ENCODE measurements at regions not wholly inside any gene's neighbourhood (a gene's known extent, or its start where the extent isn't known, plus 50 kb on each side); places are given as distances from the start of the nearest gene placed in this dataset.

GRCh38 chr16:88195911-88196465 is 186.8 kb upstream of the ZNF469 start:
- FAIRE-seq, result no peak
- no peak for TF ChIP-seq BRCA1 (IDR thresholded peaks at IDR 0.05; ENCODE audit: low read depth, low read length)
- TF ChIP-seq TEAD4 (IDR thresholded peaks at IDR 0.05; ENCODE audit: low read depth, low read length), result no peak
- TF ChIP-seq HDAC2 (IDR thresholded peaks at IDR 0.05; ENCODE audit: borderline replicate concordance in 1 of 2, low read depth in 2 of 2, low read length in 2 of 2), result no peak
- TF ChIP-seq SAP30 (IDR thresholded peaks at IDR 0.05; ENCODE audit: insufficient read depth, insufficient replicate concordance, low read length), result no peak
- no peak for TF ChIP-seq POU5F1 (IDR thresholded peaks at IDR 0.05; ENCODE audit: low read depth, low read length)
- no peak for TF ChIP-seq SUZ12 (IDR thresholded peaks at IDR 0.05; ENCODE audit: low read length)
- no peak for TF ChIP-seq YY1 (IDR thresholded peaks at IDR 0.05; ENCODE audit: low read depth, low read length)
- no peak for TF ChIP-seq SP1 (IDR thresholded peaks at IDR 0.05; ENCODE audit: low read depth, low read length)
- no peak for TF ChIP-seq SRF (IDR thresholded peaks at IDR 0.05; ENCODE audit: low read depth, low read length)
- no peak for TF ChIP-seq CTBP2 (IDR thresholded peaks at IDR 0.05; ENCODE audit: borderline replicate concordance, insufficient read depth, insufficient read length, low read length)
- no peak for TF ChIP-seq RXRA (IDR thresholded peaks at IDR 0.05; ENCODE audit: insufficient read depth, low read depth, low read length)
- no peak for TF ChIP-seq CHD1 (IDR thresholded peaks at IDR 0.05; ENCODE audit: low read depth, low read length)

More at GRCh38 chr16:88195911-88196465, 186.8 kb upstream of the ZNF469 start:
- Histone ChIP-seq H3K4me2 (ENCODE audit: insufficient read depth in 1 of 2, low read depth in 2 of 2, low read length in 2 of 2) (no peak overlapping the region), H3K4me1 (replicated peaks in 1 of 4; ENCODE audit: control insufficient read depth in 3 of 4, insufficient read depth in 4 of 4, low read length in 3 of 4) (peaks cover 0 to 2% (median 0%) of the 10 kb centered on the region in 4 experiments; a peak in 2 of 7 replicates), H4K91ac (replicated peaks; ENCODE audit: insufficient read length, low read length) (no peak overlapping the region), H3K9me3 (ENCODE audit: insufficient read depth in 2 of 2, low read depth in 1 of 2, low read length in 1 of 2) (peaks cover 0 to 4% of the 10 kb centered on the region in 2 experiments; a peak in 2 of 4 replicates), H3K56ac (replicated peaks; ENCODE audit: insufficient read length, low read depth, low read length) (no peak overlapping the region), H2BK5ac (ENCODE audit: low read depth, low read length) (no peak overlapping the region), H3K79me1 (ENCODE audit: low read depth, low read length) (no peaks in the 10 kb centered on the region), H2AFZ (ENCODE audit: low read length) (no peak overlapping the region), H3K27me3 (replicated peaks in 1 of 4; ENCODE audit: control insufficient read depth in 3 of 4, extremely low read depth in 1 of 4, insufficient read depth in 3 of 4, low read length in 3 of 4) (no peaks in the 10 kb centered on the region), H4K8ac (ENCODE audit: extremely low read depth, insufficient read depth, low read length) (no peak overlapping the region), H3K4ac (replicated peaks; ENCODE audit: insufficient read length, low read depth, low read length) (no peak overlapping the region), H2BK15ac (ENCODE audit: low read length) (no peak overlapping the region), H3K14ac (ENCODE audit: insufficient read length) (no peak overlapping the region), H2BK120ac (replicated peaks; ENCODE audit: low read depth, low read length) (no peak overlapping the region), H3K27ac (ENCODE audit: low read depth, low read length) (no peak overlapping the region), H2BK12ac (ENCODE audit: low read depth, low read length) (no peak overlapping the region), H3K18ac (ENCODE audit: extremely low read depth, low read length) (no peak overlapping the region), H3K23me2 (ENCODE audit: low read depth, low read length) (peaks cover 8% of the 10 kb centered on the region; the same call in 1 of the 2 replicates), H2AK5ac (ENCODE audit: low read depth, low read length) (no peak overlapping the region; the same call in 1 of the 2 replicates), H3K23ac (ENCODE audit: insufficient read length) (no peak overlapping the region), H3K9ac (replicated peaks in 1 of 4; ENCODE audit: extremely low read depth in 1 of 4, low read depth in 3 of 4, low read length in 3 of 4) (no peak overlapping the region), H2BK20ac (ENCODE audit: low read length) (no peak overlapping the region), H4K20me1 (replicated peaks in 1 of 2; ENCODE audit: control insufficient read depth in 1 of 2, insufficient read depth in 2 of 2, low read length in 2 of 2) (no peaks in the 10 kb centered on the region), H3K79me2 (ENCODE audit: control insufficient read depth in 1 of 2, insufficient read depth in 2 of 2, low read length in 2 of 2) (no peaks in the 10 kb centered on the region), H3K36me3 (ENCODE audit: control insufficient read depth in 2 of 4, insufficient read depth in 4 of 4, low read length in 3 of 4) (no peaks in the 10 kb centered on the region), H3K4me3 (ENCODE audit: extremely low read depth in 1 of 4, insufficient read depth in 2 of 4, low read depth in 3 of 4, low read length in 4 of 4) (no peak overlapping the region), H4K5ac (ENCODE audit: insufficient read length, low read depth, low read length) (no peak overlapping the region)
- no peak for DNase-seq (ENCODE audit: low read depth in 1 of 2, low spot score in 2 of 2)
- CTCF ChIA-PET (ENCODE audit: partially characterized antibody), result interaction anchor here (0.6 to 1.1 kb wide), 3 partner anchors 210 to 363 kb away, joined by 3 to 5 read pairs (median 4); no protein-coding TSS in a partner anchor
- POLR2A ChIA-PET (ENCODE audit: partially characterized antibody), result no interaction called here
- 88% methylated on average over 9 of the region's 9 CpGs; no CpG with 5 or more reads in 1 of the 2 experiments for WGBS, 2 experiments (ENCODE audit: extremely low coverage in 1 of 2, insufficient coverage in 1 of 2, insufficient read length in 1 of 2, insufficient replicate concordance in 2 of 2, low coverage in 1 of 2, low lambda C conversion rate in 2 of 2, missing lambda C conversion rate in 1 of 2)

All from H1 (cell line).